ENCODE measurements at regions not wholly inside any gene's neighbourhood (a gene's known extent, or its start where the extent isn't known, plus 50 kb on each side); places are given as distances from the start of the nearest gene placed in this dataset.

- H3K9me3 ChIP-seq (ENCODE audit: control insufficient read depth in 1 of 2, insufficient read depth in 1 of 2, low read depth in 1 of 2, low read length in 2 of 2) = peaks cover 9 to 16% of the 10 kb centered on the region in 2 experiments; a peak in 2 of 4 replicates
- no TSS peak for BruUV-seq (replicated peaks)
- no peaks in the 10 kb centered on the region for H3K9me2 ChIP-seq (ENCODE audit: insufficient read depth)
- H3K27ac ChIP-seq (ENCODE audit: low read depth, low read length) = no peak overlapping the region
- no peak for DNase-seq (ENCODE audit: low read depth, low spot score)
- H3K36me3 ChIP-seq (ENCODE audit: control insufficient read depth in 1 of 2, insufficient read depth in 2 of 2, low read length in 2 of 2) = no peaks in the 10 kb centered on the region
- H2AFZ ChIP-seq (ENCODE audit: low read depth, low read length, poor library complexity, severe bottlenecking) = no peak overlapping the region
- no peak overlapping the region for H3K4me2 ChIP-seq (ENCODE audit: low read length)
- CTCF ChIA-PET = no interaction called here
- H3K9ac ChIP-seq (ENCODE audit: low read length) = no peak overlapping the region
- ATAC-seq = no peak
- intact Hi-C loops (cut with micrococcal nuclease) = no loop called here
- no peaks in the 10 kb centered on the region for H3K79me2 ChIP-seq (ENCODE audit: insufficient read depth, low read length)
- POLR2A ChIA-PET = no interaction called here
- RAD21 ChIA-PET (ENCODE audit: low non-redundant PET in 1 of 2, low total read pairs in 2 of 2, uncharacterized antibody in 2 of 2, unreplicated experiment in 2 of 2) = no interaction called here
- no peaks in the 10 kb centered on the region for H3K27me3 ChIP-seq (ENCODE audit: insufficient read depth, low read length)
- no peaks in the 10 kb centered on the region for H4K20me1 ChIP-seq (ENCODE audit: insufficient read depth)
- no peak overlapping the region for H3K4me3 ChIP-seq (replicated peaks in 1 of 2; ENCODE audit: low read depth in 1 of 2, low read length in 2 of 2)
- TF ChIP-seq EZH2 (IDR thresholded peaks at IDR 0.05) = no peak
- TF ChIP-seq POLR2A (IDR thresholded peaks at IDR 0.05; ENCODE audit: borderline replicate concordance, extremely low read depth, insufficient read depth, insufficient read length) = no peak
- no peak for TF ChIP-seq EZH2phosphoT487 (IDR thresholded peaks at IDR 0.05; ENCODE audit: borderline replicate concordance)
- no peak for TF ChIP-seq FOSL1 (IDR thresholded peaks at IDR 0.05; ENCODE audit: low read depth)
- TF ChIP-seq CBX3 (IDR thresholded peaks at IDR 0.05; ENCODE audit: low read depth) = no peak
- H3K4me1 ChIP-seq (ENCODE audit: control insufficient read depth in 1 of 2, insufficient read depth in 2 of 2, low read length in 2 of 2) = no peaks in the 10 kb centered on the region
Observed at GRCh38 chr18:45151645-45152044, 463.6 kb upstream of the SLC14A2 start.

- RAD21 ChIA-PET (ENCODE audit: low non-redundant PET in 1 of 2, low total read pairs in 2 of 2, uncharacterized antibody in 2 of 2, unreplicated experiment in 2 of 2) = no interaction called here
- no peak overlapping the region for H3K4me2 ChIP-seq (ENCODE audit: low read length)
Observed at GRCh38 chr18:45155526-45155925, 459.8 kb upstream of the SLC14A2 start.

More at GRCh38 chr18:45155526-45155925, 459.8 kb upstream of the SLC14A2 start:
- H3K9me3 ChIP-seq (ENCODE audit: control insufficient read depth in 1 of 2, insufficient read depth in 1 of 2, low read depth in 1 of 2, low read length in 2 of 2) = peaks cover 14 to 21% of the 10 kb centered on the region in 2 experiments; a peak in 2 of 4 replicates
- H3K36me3 ChIP-seq (ENCODE audit: control insufficient read depth in 1 of 2, insufficient read depth in 2 of 2, low read length in 2 of 2) = no peaks in the 10 kb centered on the region
- no peaks in the 10 kb centered on the region for H3K9me2 ChIP-seq (ENCODE audit: insufficient read depth)
- no peak for DNase-seq (ENCODE audit: low read depth, low spot score)
- ATAC-seq = no peak
- intact Hi-C loops (cut with micrococcal nuclease) = no loop called here
- ChIA-PET POLR2A (no interaction called here), CTCF (no interaction called here)
- no peak overlapping the region for H3K4me3 ChIP-seq (replicated peaks in 1 of 2; ENCODE audit: low read depth in 1 of 2, low read length in 2 of 2)
- BruUV-seq (replicated peaks) = no TSS peak
- H3K27ac ChIP-seq (ENCODE audit: low read depth, low read length) = no peak overlapping the region
- H3K79me2 ChIP-seq (ENCODE audit: insufficient read depth, low read length) = no peaks in the 10 kb centered on the region
- H3K9ac ChIP-seq (ENCODE audit: low read length) = no peak overlapping the region
- no peaks in the 10 kb centered on the region for H3K27me3 ChIP-seq (ENCODE audit: insufficient read depth, low read length)
- TF ChIP-seq ELF1 (IDR thresholded peaks at IDR 0.05; ENCODE audit: borderline replicate concordance, low read depth) = no peak
- no peak for TF ChIP-seq ZNF274 (IDR thresholded peaks at IDR 0.05; ENCODE audit: low read depth, low read length)
- no peak for TF ChIP-seq CBX3 (IDR thresholded peaks at IDR 0.05; ENCODE audit: low read depth)
- no peak for TF ChIP-seq POLR2A (IDR thresholded peaks at IDR 0.05; ENCODE audit: borderline replicate concordance, extremely low read depth, insufficient read depth, insufficient read length)
- TF ChIP-seq CEBPB (IDR thresholded peaks at IDR 0.05; ENCODE audit: low read depth) = no peak
- TF ChIP-seq YY1 (IDR thresholded peaks at IDR 0.05; ENCODE audit: extremely low read depth, insufficient replicate concordance, low read depth, low read length) = no peak
- TF ChIP-seq, protein P1, sequence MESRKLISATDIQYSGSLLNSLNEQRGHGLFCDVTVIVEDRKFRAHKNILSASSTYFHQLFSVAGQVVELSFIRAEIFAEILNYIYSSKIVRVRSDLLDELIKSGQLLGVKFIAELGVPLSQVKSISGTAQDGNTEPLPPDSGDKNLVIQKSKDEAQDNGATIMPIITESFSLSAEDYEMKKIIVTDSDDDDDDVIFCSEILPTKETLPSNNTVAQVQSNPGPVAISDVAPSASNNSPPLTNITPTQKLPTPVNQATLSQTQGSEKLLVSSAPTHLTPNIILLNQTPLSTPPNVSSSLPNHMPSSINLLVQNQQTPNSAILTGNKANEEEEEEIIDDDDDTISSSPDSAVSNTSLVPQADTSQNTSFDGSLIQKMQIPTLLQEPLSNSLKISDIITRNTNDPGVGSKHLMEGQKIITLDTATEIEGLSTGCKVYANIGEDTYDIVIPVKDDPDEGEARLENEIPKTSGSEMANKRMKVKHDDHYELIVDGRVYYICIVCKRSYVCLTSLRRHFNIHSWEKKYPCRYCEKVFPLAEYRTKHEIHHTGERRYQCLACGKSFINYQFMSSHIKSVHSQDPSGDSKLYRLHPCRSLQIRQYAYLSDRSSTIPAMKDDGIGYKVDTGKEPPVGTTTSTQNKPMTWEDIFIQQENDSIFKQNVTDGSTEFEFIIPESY (IDR thresholded peaks at IDR 0.05; ENCODE audit: extremely low read depth, insufficient replicate concordance, low read length) = no peak
- TF ChIP-seq ZFX (IDR thresholded peaks at IDR 0.05) = no peak
- no peak for TF ChIP-seq TCF7L2 (IDR thresholded peaks at IDR 0.05; ENCODE audit: borderline replicate concordance, extremely low read depth, insufficient read depth, insufficient read length)
- TF ChIP-seq SP1 (IDR thresholded peaks at IDR 0.05; ENCODE audit: low read depth) = no peak
- TF ChIP-seq POLR2AphosphoS5 (IDR thresholded peaks at IDR 0.05; ENCODE audit: low read depth, low read length) = no peak
- TF ChIP-seq, protein P2, sequence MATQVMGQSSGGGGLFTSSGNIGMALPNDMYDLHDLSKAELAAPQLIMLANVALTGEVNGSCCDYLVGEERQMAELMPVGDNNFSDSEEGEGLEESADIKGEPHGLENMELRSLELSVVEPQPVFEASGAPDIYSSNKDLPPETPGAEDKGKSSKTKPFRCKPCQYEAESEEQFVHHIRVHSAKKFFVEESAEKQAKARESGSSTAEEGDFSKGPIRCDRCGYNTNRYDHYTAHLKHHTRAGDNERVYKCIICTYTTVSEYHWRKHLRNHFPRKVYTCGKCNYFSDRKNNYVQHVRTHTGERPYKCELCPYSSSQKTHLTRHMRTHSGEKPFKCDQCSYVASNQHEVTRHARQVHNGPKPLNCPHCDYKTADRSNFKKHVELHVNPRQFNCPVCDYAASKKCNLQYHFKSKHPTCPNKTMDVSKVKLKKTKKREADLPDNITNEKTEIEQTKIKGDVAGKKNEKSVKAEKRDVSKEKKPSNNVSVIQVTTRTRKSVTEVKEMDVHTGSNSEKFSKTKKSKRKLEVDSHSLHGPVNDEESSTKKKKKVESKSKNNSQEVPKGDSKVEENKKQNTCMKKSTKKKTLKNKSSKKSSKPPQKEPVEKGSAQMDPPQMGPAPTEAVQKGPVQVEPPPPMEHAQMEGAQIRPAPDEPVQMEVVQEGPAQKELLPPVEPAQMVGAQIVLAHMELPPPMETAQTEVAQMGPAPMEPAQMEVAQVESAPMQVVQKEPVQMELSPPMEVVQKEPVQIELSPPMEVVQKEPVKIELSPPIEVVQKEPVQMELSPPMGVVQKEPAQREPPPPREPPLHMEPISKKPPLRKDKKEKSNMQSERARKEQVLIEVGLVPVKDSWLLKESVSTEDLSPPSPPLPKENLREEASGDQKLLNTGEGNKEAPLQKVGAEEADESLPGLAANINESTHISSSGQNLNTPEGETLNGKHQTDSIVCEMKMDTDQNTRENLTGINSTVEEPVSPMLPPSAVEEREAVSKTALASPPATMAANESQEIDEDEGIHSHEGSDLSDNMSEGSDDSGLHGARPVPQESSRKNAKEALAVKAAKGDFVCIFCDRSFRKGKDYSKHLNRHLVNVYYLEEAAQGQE (IDR thresholded peaks at IDR 0.05; ENCODE audit: low read depth) = no peak
- no peak for TF ChIP-seq EZH2phosphoT487 (IDR thresholded peaks at IDR 0.05; ENCODE audit: borderline replicate concordance)
- TF ChIP-seq FOSL1 (IDR thresholded peaks at IDR 0.05; ENCODE audit: low read depth) = no peak
- no peak for TF ChIP-seq EZH2 (IDR thresholded peaks at IDR 0.05)
- TF ChIP-seq, protein P3, sequence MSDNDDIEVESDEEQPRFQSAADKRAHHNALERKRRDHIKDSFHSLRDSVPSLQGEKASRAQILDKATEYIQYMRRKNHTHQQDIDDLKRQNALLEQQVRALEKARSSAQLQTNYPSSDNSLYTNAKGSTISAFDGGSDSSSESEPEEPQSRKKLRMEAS (IDR thresholded peaks at IDR 0.05) = no peak
- no peaks in the 10 kb centered on the region for H3K4me1 ChIP-seq (ENCODE audit: control insufficient read depth in 1 of 2, insufficient read depth in 2 of 2, low read length in 2 of 2)
- H4K20me1 ChIP-seq (ENCODE audit: insufficient read depth) = no peaks in the 10 kb centered on the region
- no peak overlapping the region for H2AFZ ChIP-seq (ENCODE audit: low read depth, low read length, poor library complexity, severe bottlenecking)
